ENCODE measurements at regions not wholly inside any gene's neighbourhood (a gene's known extent, or its start where the extent isn't known, plus 50 kb on each side); places are given as distances from the start of the nearest gene placed in this dataset.
"Not testable (repeated sequence)": the region's sequence is repeated elsewhere in the genome, so short reads cannot be mapped to it uniquely, and the experiment has no call there.

DNA sequence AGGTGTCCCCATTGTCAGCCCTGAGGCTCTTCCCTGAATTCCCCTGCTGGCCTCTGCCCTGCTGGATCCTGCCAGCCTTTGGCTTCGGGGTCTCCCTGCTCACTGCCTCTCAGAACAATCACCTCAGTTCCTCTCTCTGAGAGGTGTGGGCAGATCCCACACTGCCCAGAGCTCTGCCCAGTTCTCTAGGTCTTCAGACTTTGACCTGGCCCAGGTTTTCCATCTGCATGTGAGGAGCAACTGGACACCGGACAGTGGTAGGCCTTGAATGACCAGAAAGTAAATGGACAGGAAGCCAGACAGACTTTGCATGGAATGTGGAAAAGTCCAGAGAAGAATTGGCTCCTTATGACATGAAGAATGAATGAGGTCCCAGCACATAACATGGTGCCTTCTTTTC, 111.8 kb downstream of the FOXD4L6 start:
- not testable (repeated sequence) for DNase-seq

- not testable (repeated sequence) for DNase-seq
Observed at GRCh38 chr9:40999952-41000700, 128.4 kb downstream of the FOXD4L6 start.

GRCh38 chr9:40995490-40995889, 133.0 kb downstream of the FOXD4L6 start:
- DNase-seq: not testable (repeated sequence)

GRCh38 chr9:40993842-40994241, 134.6 kb downstream of the FOXD4L6 start:
- DNase-seq: not testable (repeated sequence)

DNA sequence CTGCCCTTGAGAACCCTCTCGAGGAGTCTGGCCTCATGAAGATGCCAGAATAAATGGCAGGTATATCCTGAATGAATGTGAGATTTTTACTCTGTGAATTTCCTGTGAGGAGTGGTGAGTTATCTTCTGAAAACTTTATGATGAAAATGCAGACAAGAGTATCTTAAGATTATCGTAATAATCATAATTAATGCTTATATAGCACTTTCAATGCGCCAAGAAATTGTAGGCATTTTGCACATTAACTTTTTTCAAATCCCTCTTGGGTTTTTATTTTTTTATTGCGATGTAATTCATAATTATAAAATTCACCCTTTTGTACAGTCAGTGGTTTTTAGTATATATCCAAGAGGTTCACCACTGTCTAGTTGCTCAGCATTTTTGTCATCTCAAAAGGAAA, 135.1 kb downstream of the FOXD4L6 start:
- not testable (repeated sequence) for DNase-seq

GRCh38 chr9:40992472-40992821, 136.0 kb downstream of the FOXD4L6 start:
- DNase-seq: not testable (repeated sequence)

GRCh38 chr9:40991741-40992471, 136.6 kb downstream of the FOXD4L6 start:
- peak; percentile 98 for DNase-seq

DNA sequence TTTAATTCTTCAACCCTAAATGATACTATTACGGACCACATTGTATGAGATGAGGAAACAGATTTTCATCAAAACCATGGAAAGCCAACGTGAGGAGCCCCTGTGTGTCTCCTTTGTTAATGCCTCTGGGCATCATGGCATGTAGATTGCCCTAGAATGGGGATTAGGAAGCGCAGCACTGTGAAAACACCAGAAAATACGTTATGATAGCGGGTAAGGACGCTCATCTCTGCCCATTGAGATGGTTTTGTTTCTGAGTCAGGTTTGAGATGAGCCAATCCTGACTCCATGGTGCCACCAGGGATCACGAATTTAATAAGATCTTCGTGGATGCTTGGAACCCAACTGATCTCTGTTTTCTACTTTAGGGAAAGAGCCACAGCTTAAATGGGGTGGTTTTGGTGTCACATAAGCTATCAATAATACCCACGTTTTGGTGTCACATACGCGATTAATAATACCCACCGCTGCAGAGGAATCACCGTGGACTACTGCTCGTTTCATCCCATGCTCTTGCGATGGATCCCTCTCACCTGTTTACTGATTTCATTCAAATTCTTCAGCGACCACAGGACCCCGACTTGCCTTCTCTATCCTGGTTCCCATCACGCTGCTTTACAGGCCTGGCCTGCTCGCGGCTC, 137.3 kb downstream of the FOXD4L6 start:
- not testable (repeated sequence) for DNase-seq

GRCh38 chr9:40986332-40986731, 142.1 kb downstream of the FOXD4L6 start:
- DNase-seq: not testable (repeated sequence)

GRCh38 chr9:40975351-40975750, 153.1 kb downstream of the FOXD4L6 start:
- DNase-seq: not testable (repeated sequence)

DNA sequence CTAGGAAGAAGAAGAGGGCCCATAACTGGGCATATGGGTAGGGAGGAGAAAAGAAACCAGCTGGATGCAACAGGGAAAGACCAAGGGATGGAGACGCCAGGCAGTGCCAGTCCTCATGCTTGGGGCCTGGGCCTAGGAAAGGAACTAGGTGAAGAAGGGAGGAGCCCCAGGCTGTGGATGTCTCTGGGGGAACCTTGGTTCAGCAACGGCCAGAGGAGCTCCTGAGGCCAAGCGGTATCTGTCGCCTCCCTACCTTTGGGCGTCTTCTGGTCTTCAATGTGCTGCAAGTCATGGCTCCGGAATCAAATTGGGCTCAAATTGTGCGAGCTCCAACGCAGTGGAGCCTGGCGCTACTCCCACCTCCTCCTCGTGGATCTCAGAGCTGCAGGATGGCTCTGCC, 153.6 kb downstream of the FOXD4L6 start:
- not testable (repeated sequence) for DNase-seq

DNA sequence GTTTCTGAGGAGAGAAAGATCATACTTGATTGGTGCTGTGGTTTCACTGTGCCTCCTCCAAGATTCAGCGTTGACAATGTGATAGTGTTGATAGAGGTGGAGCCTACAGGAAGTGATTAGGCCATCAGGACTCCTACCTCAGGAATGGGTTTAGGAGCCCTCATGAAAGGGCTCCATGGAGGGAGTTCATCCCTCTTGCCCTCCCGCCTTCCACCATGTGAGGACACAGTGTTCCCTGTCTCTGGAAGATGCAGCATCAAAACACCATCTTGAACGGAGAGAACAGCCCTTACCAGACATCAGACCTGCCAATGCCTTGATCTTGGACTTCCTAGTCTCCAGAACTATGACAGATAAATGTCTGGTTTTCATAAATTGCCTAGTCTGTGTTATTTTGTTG, 156.7 kb downstream of the FOXD4L6 start:
- not testable (repeated sequence) for DNase-seq

GRCh38 chr9:40970340-40970739, 158.1 kb downstream of the FOXD4L6 start:
- not testable (repeated sequence) for DNase-seq

GRCh38 chr9:40962461-40962860, 166.0 kb downstream of the FOXD4L6 start:
- DNase-seq: not testable (repeated sequence)

DNA sequence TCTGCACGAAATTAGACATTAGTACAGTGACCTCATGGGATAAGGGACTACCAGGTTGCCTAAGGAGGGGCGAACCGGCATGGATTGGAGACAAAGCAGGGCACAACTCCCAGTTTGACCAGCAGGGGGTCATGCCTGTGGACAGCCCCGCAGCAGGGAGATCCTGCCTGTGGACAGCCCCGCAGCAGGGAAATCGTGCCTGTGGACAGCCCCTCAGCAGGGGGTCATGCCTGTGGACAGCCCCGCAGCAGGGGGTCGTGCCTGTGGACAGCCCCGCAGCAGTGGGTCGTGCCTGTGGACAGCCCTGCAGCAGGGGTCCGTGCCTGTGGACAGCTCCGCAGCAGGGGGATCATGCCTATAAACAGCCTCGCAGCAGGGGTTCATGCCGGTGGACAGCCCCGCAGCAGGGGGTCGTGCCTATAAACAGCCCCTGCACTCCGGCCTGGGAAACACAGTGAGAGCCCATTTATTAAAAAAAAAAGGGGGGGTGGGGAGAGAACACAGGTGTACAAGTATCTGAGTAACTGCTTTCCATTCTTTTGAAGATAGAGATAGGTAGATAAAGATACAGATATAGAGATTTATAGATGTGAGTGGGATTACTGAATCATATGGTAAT, 176.5 kb downstream of the FOXD4L6 start:
- not testable (repeated sequence) for DNase-seq

DNA sequence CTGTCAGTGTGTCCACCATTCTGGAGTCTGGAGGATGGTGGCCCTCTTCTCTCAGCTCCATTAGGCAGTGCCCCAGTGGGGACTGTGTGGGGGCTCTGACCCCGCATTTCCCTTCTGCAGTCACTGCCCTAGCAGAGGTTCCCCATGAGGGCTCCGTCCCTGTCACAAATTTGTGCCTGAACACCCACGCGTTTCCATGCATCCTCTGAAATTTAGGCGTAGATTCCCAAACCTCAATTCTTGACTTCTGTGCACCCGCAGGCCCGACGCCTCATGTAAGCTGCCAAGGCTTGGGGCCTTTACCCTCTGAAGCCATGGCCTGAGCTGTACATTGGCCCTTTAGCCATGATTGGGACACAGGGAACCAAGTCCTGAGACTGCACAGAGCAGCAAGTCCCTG, 182.3 kb downstream of the FOXD4L6 start:
- DNase-seq: not testable (repeated sequence)

DNA sequence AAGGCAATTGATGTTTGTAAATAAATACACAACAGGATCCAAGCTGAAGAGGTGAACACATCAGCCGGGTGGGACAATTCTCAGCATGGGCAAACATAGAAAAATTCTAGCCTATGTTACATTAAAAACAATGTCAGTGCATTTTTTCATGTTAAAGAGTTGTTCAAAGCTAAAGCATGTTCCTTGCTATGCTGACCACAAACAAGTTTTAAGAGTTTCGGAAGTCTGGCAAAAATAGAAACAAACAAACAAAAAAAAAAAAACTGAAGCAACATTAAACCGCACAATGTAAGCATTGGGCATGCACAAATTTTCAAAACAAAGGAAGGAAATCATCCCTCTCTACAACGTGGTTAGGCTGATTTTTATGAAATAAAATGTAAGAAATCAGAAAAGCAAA, 185.8 kb downstream of the FOXD4L6 start:
- not testable (repeated sequence) for DNase-seq

- DNase-seq: not testable (repeated sequence)
Observed at GRCh38 chr9:40939888-40940209, 188.6 kb downstream of the FOXD4L6 start.

- DNase-seq: not testable (repeated sequence)
Observed at GRCh38 chr9:40939201-40939887, 189.1 kb downstream of the FOXD4L6 start.

- no peak for DNase-seq
Observed at GRCh38 chr9:40935336-40935735, 193.1 kb downstream of the FOXD4L6 start.

GRCh38 chr9:40934480-40934879, 194.0 kb downstream of the FOXD4L6 start:
- DNase-seq: not testable (repeated sequence)

DNA sequence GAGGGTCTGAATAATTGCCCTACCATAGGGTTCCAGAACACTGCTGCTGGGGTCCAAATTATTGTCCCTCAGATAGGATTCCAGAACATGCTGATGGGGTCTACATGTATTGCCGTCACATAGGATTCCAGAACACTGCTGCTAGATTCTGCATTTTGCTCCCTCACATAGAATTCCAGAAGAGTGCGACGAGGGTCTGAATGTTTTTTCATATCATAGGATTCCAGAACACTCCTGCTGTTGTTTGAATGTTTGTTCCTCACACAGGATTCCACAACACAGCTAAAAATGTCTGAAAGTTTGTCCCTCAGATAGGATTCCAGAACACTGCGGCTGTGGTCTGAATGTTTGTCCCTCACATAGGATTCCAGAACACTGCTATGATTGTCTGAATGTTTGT, 198.1 kb downstream of the FOXD4L6 start:
- not testable (repeated sequence) for DNase-seq

DNA sequence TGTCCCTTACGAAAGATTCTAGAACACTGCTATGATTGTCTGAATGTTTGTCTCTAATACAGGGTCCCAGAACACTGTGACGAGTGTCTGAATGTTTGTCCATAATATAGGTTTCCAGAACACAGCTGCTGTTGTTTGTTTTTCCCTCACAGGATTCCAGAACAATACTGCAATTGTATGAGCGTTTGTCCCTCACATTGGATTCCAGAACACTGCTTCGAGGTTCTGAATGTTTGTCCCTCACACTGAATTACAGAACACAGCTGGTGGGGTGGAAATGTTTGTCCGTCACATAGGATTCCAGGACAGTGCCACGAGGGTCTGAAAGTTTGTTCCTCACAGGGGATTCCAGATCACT, 199.0 kb downstream of the FOXD4L6 start:
- not testable (repeated sequence) for DNase-seq

All from fibroblast of upper back skin (primary cell).